Type B pancreatic cell (in vitro differentiated cells): ENCODE measurements at regions not wholly inside any gene's neighbourhood (a gene's known extent, or its start where the extent isn't known, plus 50 kb on each side); places are given as distances from the start of the nearest gene placed in this dataset.
"Not testable (repeated sequence)": the region's sequence is repeated elsewhere in the genome, so short reads cannot be mapped to it uniquely, and the experiment has no call there.

Source experiments
- DNase-seq: peaks from one replicate; pipeline ENCODE4 v3.0.0; 2021; ENCODE audit warnings: mixed read lengths; ENCODE audit not compliant: unreplicated experiment; ENCODE audit errors: extremely low spot score
- H3K27ac Mint-ChIP-seq: 2 replicates; pipeline ENCODE4 v1.8.0; 2021; ENCODE audit warnings: mild to moderate bottlenecking, mixed read lengths
- H3K27me3 Mint-ChIP-seq: 2 replicates; pipeline ENCODE4 v1.8.0; 2021; ENCODE audit warnings: mixed read lengths
- H3K36me3 Mint-ChIP-seq: 2 replicates; pipeline ENCODE4 v1.8.0; 2021; ENCODE audit warnings: mixed read lengths
- H3K4me1 Mint-ChIP-seq: one replicate; pipeline ENCODE4 v1.8.0; 2021; ENCODE audit warnings: mixed read lengths; ENCODE audit not compliant: unreplicated experiment
- H3K4me3 Mint-ChIP-seq: 2 replicates; pipeline ENCODE4 v1.8.0; 2021; ENCODE audit warnings: mild to moderate bottlenecking, mixed read lengths
- H3K9me3 Mint-ChIP-seq: 2 replicates; pipeline ENCODE4 v1.8.0; 2021; ENCODE audit warnings: mixed read lengths
- TF ChIP-seq, protein P1 (sequence below): fragments of 200-600 bp; sonication (generic); conservative IDR thresholded peaks from 2 replicates; pipeline ENCODE4 v1.5.0; 2021; ENCODE audit warnings: antibody characterized with exemption, mild to moderate bottlenecking

DNA sequence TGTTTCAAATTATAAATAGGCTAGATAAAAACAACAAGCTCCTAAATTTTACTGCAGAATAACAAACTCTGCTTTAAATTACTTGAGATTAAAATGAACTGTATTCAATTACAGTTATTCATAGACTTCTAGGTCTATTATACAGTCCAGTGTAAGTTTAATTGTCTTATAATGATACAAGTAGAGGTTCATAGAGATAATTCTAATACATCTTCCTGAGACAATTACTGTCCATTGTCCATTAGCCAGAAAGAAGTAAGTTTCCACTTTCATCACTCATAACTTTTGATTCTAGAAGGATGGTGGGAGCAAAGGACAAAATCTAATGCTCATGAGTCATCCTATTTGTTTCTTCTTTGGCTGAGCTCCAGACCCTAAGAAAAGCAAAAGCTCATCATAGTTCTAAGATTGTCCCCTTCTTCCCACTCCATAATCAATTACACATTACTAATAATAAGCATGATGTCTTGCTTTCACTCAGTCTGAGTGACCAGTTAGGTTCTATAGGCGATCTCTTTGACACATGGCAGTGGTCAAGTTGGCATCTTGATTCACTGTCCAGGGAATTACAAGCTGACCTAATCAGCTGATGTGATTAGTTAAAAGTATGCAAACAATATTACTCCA lies 502.5 kb upstream of the IZUMO3 start:
- Mint-ChIP-seq H3K4me1 (no peaks in the 10 kb centered on the region), H3K27me3 (no peaks in the 10 kb centered on the region), H3K4me3 (no peak overlapping the region), H3K27ac (no peak overlapping the region), H3K9me3 (no peaks in the 10 kb centered on the region), H3K36me3 (no peaks in the 10 kb centered on the region)
- no peak for DNase-seq
- TF ChIP-seq, protein P1, sequence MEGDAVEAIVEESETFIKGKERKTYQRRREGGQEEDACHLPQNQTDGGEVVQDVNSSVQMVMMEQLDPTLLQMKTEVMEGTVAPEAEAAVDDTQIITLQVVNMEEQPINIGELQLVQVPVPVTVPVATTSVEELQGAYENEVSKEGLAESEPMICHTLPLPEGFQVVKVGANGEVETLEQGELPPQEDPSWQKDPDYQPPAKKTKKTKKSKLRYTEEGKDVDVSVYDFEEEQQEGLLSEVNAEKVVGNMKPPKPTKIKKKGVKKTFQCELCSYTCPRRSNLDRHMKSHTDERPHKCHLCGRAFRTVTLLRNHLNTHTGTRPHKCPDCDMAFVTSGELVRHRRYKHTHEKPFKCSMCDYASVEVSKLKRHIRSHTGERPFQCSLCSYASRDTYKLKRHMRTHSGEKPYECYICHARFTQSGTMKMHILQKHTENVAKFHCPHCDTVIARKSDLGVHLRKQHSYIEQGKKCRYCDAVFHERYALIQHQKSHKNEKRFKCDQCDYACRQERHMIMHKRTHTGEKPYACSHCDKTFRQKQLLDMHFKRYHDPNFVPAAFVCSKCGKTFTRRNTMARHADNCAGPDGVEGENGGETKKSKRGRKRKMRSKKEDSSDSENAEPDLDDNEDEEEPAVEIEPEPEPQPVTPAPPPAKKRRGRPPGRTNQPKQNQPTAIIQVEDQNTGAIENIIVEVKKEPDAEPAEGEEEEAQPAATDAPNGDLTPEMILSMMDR = no peak

DNA sequence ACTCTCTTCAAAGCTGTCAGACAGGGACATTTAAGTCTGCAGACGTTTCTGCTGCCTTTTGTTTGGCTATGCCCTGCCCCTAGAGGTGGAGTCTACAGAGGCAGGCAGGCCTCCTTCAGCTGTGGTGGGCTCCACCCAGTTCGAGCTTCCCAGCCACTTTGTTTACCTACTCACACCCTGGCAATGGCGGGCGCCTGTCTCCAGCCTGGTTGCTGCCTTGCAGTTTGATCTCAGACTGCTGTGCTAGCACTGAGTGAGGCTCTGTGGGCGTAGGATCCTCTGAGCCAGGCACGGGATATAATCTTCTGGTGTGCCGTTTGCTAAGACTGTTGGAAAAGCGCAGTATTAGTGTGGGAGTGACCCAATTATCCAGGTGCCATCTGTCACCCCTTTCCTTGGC lies 499.8 kb upstream of the IZUMO3 start:
- H3K4me1 Mint-ChIP-seq, DNase-seq, H3K27ac Mint-ChIP-seq, H3K4me3 Mint-ChIP-seq, H3K36me3 Mint-ChIP-seq, H3K27me3 Mint-ChIP-seq, H3K9me3 Mint-ChIP-seq: not testable (repeated sequence)

DNA sequence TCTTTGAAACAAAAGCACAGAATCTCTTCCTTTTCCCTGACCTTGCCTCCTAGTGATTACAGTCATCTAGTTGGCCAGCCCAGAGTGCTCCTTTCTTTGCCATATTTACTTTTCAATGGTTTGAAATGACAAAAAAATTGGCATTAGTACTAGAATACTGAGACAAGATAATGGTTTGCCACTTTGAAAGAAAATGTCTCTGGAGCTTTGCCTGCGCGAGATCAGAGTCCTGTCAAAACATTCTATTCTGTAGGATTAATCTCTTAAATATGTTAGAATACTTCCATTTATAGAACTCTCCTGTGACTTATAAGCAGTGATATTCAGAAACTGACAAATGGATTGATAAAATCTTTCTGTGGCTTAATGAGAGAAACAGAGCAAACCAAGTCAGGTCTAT lies 484.0 kb upstream of the IZUMO3 start:
- H3K36me3 Mint-ChIP-seq = no peaks in the 10 kb centered on the region
- H3K27me3 Mint-ChIP-seq = no peaks in the 10 kb centered on the region
- H3K4me3 Mint-ChIP-seq = no peak overlapping the region
- H3K9me3 Mint-ChIP-seq = no peaks in the 10 kb centered on the region
- no peak overlapping the region for H3K27ac Mint-ChIP-seq
- TF ChIP-seq, protein P1 = no peak
- H3K4me1 Mint-ChIP-seq = no peaks in the 10 kb centered on the region
- no peak for DNase-seq

DNA sequence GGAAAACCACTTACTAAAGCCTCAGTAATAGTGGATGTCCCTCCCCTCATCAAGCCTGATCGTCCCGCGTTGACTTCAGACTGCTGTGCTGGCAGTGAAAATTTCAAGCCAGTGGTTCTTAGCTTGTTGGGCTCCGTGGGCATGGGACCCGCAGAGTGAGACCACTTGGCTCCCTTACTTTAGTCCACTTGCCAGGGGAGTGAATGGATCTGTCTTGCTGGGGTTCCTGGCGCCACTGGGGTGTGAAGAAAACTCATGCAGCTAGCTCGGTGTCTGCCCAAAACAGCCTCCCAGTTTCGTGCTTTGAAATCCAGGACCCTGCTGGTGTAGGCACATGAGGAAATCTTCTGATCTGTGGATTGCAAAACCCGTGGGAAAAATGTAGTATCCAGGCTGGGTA lies 480.0 kb upstream of the IZUMO3 start:
- TF ChIP-seq, protein P1 = no peak
- no peaks in the 10 kb centered on the region for H3K27me3 Mint-ChIP-seq
- H3K27ac Mint-ChIP-seq = no peak overlapping the region
- DNase-seq = no peak
- H3K4me3 Mint-ChIP-seq = no peak overlapping the region
- H3K36me3 Mint-ChIP-seq = no peaks in the 10 kb centered on the region
- H3K4me1 Mint-ChIP-seq = no peaks in the 10 kb centered on the region
- H3K9me3 Mint-ChIP-seq = no peaks in the 10 kb centered on the region

DNA sequence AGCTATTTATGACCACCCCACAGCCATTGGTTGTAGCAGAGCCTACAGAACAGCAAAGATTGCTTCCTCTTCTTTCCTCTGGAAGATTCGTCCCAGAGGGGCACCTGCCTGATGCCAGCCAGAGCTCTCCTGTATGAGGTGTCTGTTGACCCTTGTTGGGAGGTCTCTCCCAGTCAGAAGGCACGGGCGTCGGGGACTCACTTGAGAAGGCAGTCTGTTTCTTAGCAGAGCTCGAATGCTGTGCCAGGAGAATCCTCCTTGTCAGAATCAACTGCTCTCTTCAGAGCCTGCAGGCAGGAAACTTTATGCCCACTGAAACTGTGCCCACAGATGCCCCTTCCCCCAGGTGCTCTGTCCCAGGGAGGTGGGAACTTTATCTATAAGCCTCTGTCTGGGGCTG lies 479.5 kb upstream of the IZUMO3 start:
- no peaks in the 10 kb centered on the region for H3K9me3 Mint-ChIP-seq
- no peaks in the 10 kb centered on the region for H3K36me3 Mint-ChIP-seq
- no peak overlapping the region for H3K27ac Mint-ChIP-seq
- H3K4me3 Mint-ChIP-seq = no peak overlapping the region
- TF ChIP-seq, protein P1 = no peak
- H3K27me3 Mint-ChIP-seq = no peaks in the 10 kb centered on the region
- no peak for DNase-seq
- H3K4me1 Mint-ChIP-seq = no peaks in the 10 kb centered on the region

DNA sequence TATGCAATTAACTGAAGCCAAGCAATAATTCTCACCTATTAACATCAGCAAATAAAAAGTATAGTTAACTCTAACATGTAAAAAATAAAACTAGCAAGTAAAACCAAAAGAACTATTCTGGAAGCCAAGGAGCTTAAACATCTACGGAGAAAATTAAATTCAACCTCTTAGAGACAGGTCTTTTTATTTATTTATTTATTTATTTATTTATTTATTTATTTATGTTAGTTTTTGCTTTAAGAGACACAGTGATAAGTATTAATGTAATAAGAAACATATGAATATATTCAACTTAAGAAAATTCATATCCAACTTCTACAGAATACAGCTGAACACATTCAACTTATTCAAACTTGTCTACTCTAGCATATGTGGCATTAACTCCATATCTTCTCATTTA lies 472.1 kb upstream of the IZUMO3 start:
- H3K9me3 Mint-ChIP-seq = no peaks in the 10 kb centered on the region
- TF ChIP-seq, protein P1 = no peak
- H3K36me3 Mint-ChIP-seq = no peaks in the 10 kb centered on the region
- H3K4me1 Mint-ChIP-seq = no peaks in the 10 kb centered on the region
- DNase-seq = no peak
- no peaks in the 10 kb centered on the region for H3K27me3 Mint-ChIP-seq
- H3K27ac Mint-ChIP-seq = no peak overlapping the region
- no peak overlapping the region for H3K4me3 Mint-ChIP-seq
